K562 (cell line): ENCODE measurements at regions not wholly inside any gene's neighbourhood (a gene's known extent, or its start where the extent isn't known, plus 50 kb on each side); places are given as distances from the start of the nearest gene placed in this dataset.
A peak's percentile ranks its signal among the peaks of the same experiment; 100 is the strongest.

Experiments used
- CBX1 ChIP-seq: sonication (generic); IDR thresholded peaks from 2 replicates; pipeline ENCODE4 v1.6.1; 2016; ENCODE audit warnings: antibody characterized with exemption, low read depth, mild to moderate bottlenecking
- DEAF1 ChIP-seq: fragments of 450-650 bp; formaldehyde crosslinking; IDR thresholded peaks from 2 replicates; pipeline ENCODE4 v1.4.0; 2020; ENCODE audit warnings: mild to moderate bottlenecking, moderate library complexity
- HMG20B ChIP-seq: fragments of 250-450 bp; sonication (Bioruptor Pico); IDR thresholded peaks from 2 replicates; pipeline ENCODE4 v1.5.0; 2021; ENCODE audit warnings: mild to moderate bottlenecking
- MAX ChIP-seq: sonication (generic); formaldehyde crosslinking; IDR thresholded peaks from 2 replicates; pipeline ENCODE4 v1.9.0; 2022; ENCODE audit warnings: mild to moderate bottlenecking, missing genetic modification reagents
- MGA ChIP-seq: fragments of 450-650 bp; IDR thresholded peaks from 2 replicates; pipeline ENCODE4 v1.6.1; 2016; ENCODE audit warnings: mild to moderate bottlenecking, moderate library complexity
- NONO ChIP-seq, 2 experiments: fragments of 200-400 bp in 1 of 2; fragments of 450-650 bp in 1 of 2; formaldehyde crosslinking in 1 of 2; IDR thresholded peaks; 2 replicates each; pipeline ENCODE4 v1.6.1; 2017; ENCODE audit warnings: low read depth in 2 of 2, mild to moderate bottlenecking in 2 of 2, moderate library complexity in 2 of 2, low read length in 1 of 2
- PBX2 ChIP-seq, 2 experiments: IDR thresholded peaks in 1 of 2; conservative IDR thresholded peaks in 1 of 2; 2 replicates each; pipeline ENCODE4 v1.6.1; 2016; ENCODE audit warnings: low read depth in 2 of 2, mild to moderate bottlenecking in 1 of 2, missing compliant biosample characterization in 1 of 2, missing genetic modification characterization in 1 of 2, moderate library complexity in 1 of 2
- PURB ChIP-seq: sonication (generic); formaldehyde crosslinking; IDR thresholded peaks from 2 replicates; pipeline ENCODE4 v1.9.0; 2021; ENCODE audit warnings: low read depth, mild to moderate bottlenecking, missing genetic modification reagents
- ZFP1 ChIP-seq: fragments of 450-650 bp; formaldehyde crosslinking; IDR thresholded peaks from 2 replicates; pipeline ENCODE4 v1.4.0; 2020; ENCODE audit warnings: mild to moderate bottlenecking, mixed read lengths

GRCh38 chr3:177281292-177282118, 84.2 kb upstream of the TBL1XR1 start (continued):
- TF ChIP-seq PBX2 (CRISPR knock-in tag; IDR thresholded peaks at IDR 0.05; ENCODE audit: low read depth) (no peak), PBX2 (tag; conservative IDR thresholded peaks at IDR 0.05; ENCODE audit: low read depth) (no peak), DEAF1 (CRISPR knock-in tag) (no peak), NONO (IDR thresholded peaks at IDR 0.05; ENCODE audit: low read depth in 2 of 2, low read length in 1 of 2) (no peak), MAX (CRISPR knock-in tag) (no peak), PURB (CRISPR knock-in tag) (no peak), CBX1 (no peak), HMG20B (no peak), ZFP1 (CRISPR knock-in tag) (no peak), MGA (peak; percentile 56)
